ENCODE measurements at regions not wholly inside any gene's neighbourhood (a gene's known extent, or its start where the extent isn't known, plus 50 kb on each side); places are given as distances from the start of the nearest gene placed in this dataset.
"Not testable (repeated sequence)": the region's sequence is repeated elsewhere in the genome, so short reads cannot be mapped to it uniquely, and the experiment has no call there.

DNA sequence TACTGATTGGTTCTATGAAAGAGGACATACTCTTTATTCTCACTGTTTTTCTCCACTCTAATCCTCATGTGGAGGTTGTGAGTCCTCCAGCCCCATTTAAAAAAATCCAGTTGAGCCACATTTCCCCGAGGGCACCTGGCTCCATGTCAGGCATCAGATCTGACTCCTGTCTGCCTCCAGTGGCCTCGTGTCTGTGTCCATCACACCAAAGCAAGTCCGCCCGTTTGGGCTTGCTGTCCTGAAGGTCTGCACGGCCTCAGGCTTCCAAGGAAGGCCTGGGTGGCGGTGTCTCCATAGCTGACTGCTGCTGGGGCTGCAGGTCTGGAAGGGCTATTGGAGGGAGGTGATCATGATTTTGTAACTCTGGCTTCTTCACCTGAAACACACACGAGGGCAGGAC lies 233.4 kb upstream of the PLGLB2 start:
- DNase-seq (ENCODE audit: low spot score) = not testable (repeated sequence)

DNA sequence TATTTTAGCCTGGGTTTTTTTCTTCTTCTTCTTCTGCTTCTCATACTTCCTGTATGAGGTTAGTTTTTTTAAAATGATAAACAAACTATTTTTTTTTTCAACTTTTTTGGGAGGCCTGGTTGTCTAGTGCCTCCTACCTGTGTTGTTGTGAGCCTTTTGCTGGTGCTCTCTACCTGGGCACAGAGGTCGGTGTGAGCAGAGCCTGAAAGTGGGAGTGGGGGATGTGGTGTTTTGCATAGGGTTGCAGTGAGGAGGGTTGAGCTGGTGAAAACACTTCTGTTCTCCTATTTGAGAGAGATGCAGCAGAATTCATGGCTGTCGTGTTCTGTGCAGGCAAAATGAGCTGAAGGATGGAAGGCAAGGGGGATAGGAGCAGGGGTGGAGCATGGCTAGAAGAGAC lies 232.7 kb upstream of the PLGLB2 start:
- DNase-seq (ENCODE audit: low spot score) = not testable (repeated sequence)

GRCh38 chr2:87515875-87516274 lies 232.0 kb upstream of the PLGLB2 start:
- not testable (repeated sequence) for DNase-seq (ENCODE audit: low spot score)

- not testable (repeated sequence) for DNase-seq (ENCODE audit: low spot score)
These were observed 231.4 kb upstream of the PLGLB2 start for GRCh38 chr2:87516369-87516967.

GRCh38 chr2:87517438-87517837 lies 230.4 kb upstream of the PLGLB2 start:
- DNase-seq (ENCODE audit: low spot score) = not testable (repeated sequence)

GRCh38 chr2:87518066-87518465 lies 229.8 kb upstream of the PLGLB2 start:
- DNase-seq (ENCODE audit: low spot score) = not testable (repeated sequence)

DNA sequence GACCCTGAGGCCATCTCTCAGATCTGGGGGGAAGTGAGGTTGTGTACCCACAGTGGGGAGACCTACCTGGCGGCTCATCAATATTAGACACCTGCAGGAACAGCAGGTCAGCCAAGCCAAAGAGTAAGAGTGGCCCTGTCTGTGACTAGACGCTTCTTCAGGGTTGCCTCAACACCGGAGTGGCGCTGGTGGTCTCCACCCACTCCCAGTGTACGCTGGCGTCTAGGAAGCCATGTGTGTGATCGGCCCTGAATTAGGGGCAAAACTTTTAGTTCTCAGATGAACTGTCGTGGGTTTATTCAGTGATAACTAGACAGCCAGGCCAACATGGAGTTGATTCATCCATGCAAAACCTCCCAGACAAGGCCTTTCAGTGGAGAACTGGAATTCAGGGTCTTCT lies 229.3 kb upstream of the PLGLB2 start:
- not testable (repeated sequence) for DNase-seq (ENCODE audit: low spot score)

DNA sequence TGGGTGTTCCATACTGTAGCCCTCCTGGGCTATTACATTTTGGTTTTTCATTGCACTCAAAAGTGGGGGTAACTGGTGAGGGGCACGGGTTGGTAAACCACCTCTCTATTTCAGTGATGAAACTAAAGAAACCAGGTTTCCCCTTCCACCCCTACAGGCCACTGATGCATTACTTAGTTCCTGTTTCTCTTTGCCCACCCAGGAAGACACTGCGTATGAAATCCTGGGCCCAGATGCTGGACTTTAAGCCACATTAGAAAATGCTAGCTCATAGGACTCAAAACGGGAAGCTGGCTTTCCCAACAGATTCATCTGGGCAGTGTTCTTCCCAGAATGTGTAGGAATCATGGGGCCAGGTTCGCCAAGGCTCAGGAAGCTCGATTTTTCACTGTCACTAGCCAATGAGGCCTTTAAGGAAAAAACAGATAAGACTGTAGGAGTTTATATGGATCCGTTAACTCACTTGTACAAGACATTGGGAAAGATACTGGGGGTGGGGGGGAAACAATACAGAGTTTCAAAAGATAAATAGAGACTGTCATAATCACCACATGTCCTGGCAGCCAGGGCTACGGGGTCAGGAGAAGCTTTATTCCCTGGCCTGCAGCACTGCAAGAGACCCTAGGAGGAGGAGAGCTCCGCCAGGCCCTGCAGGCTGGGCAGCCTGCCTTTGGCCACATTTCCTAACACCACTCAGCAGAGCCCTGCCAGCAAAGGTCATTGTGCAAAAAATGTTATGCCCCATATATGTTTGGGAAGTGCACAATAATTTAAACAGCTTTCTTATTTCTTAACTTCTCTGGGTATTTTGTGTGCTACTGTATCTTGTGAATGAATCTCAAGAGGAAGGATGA lies 228.5 kb upstream of the PLGLB2 start:
- not testable (repeated sequence) for DNase-seq (ENCODE audit: low spot score)

DNA sequence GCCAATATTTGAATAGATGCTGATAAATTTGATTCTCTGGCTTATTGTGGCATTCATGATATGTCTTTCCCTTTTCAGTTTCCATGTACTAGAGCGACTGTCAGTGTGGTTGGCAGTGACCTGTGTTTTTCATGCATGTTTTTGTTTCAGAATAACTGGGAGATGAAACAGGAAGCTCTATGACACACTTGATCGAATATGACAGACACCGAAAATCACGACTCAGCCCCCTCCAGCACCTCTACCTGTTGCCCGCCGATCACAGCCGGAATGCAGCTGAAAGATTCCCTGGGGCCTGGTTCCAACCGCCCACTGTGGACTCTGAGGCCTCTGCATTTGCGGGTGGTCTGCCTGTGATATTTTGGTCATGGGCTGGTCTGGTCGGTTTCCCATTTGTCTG lies 226.8 kb upstream of the PLGLB2 start:
- DNase-seq (ENCODE audit: low spot score) = not testable (repeated sequence)

GRCh38 chr2:87521489-87521888 lies 226.4 kb upstream of the PLGLB2 start:
- not testable (repeated sequence) for DNase-seq (ENCODE audit: low spot score)

DNA sequence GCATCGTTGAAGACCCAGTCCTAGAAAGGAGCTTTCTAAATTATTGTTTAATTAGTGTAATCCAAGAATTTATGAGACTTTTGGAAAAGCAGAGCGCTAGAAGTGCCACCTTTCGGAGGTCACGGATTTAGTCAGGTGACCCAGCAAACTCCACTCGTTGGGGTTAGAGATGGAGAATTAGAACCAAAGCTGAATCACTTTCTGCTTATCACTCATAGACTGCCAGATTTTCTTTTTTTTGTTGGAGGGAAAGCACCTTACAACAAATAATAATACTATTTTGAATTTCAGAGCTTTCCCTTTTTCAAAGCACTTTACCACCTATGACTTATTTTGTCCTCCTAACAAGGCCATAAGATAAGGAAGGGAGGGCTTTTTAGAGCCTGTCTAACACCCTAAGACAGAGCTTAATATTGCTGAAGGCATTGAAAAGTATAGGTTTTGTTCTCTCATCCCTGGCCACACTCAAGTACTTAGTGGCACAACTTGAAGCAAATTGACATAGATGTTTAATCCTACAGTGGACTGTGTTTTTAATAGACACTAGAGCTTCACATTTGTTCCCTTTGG lies 223.2 kb upstream of the PLGLB2 start:
- not testable (repeated sequence) for DNase-seq (ENCODE audit: low spot score)

- DNase-seq (ENCODE audit: low spot score) = not testable (repeated sequence)
These were observed 222.3 kb upstream of the PLGLB2 start for GRCh38 chr2:87525497-87525991.

DNA sequence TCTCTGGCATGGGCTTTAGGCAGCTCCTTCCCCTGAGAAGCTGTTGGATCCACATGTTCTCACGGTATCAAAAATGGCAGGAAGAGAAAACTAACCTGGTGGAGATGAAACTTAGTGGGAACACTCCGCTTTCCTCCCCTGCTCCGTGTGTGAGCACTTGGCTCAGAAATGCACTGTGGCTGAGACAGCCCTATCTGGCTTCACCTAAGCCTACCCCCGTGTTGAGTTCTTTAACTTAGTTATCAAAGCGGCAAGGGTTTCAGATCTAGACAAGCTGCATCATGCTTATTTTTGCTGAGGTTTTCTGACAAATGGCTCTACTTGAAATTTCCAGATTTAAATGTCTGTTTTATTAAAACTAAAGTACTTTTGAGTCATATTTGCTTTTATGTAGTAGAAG lies 221.6 kb upstream of the PLGLB2 start:
- not testable (repeated sequence) for DNase-seq (ENCODE audit: low spot score)

DNA sequence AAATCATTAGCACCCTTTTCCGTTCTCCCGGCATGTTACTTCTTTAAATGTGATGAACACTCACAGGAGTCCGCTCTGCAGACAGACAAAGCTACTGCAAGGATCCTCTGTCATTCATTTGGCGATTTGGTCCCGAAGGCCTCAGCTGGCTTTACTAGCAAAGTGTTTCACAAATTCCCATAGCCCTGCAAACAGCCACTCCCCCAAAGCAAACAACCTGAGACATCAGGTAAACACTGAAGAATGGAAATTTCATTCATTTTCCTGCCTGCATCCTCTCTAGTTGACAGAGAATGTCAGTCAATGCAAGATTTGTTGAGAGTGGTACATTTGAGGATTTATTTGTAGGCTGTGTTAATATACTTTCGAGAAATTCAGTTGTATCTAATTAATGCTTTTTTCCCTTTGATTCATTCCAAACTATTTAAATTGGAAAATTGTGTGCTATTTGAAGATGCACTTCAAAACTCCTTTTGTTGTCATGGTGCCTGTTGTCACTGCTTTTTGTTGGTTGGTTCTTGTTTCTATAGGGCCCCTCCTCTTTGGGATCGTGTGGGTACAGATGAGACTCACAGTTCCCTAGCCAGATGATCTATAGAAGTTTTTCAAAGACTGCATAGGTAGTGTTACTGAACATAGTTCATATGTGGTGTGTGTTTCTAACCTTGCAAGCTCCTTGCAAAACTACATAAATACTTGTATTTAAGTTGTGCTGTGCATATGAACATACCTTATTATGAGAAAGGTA lies 215.7 kb upstream of the PLGLB2 start:
- not testable (repeated sequence) for DNase-seq (ENCODE audit: low spot score)

DNA sequence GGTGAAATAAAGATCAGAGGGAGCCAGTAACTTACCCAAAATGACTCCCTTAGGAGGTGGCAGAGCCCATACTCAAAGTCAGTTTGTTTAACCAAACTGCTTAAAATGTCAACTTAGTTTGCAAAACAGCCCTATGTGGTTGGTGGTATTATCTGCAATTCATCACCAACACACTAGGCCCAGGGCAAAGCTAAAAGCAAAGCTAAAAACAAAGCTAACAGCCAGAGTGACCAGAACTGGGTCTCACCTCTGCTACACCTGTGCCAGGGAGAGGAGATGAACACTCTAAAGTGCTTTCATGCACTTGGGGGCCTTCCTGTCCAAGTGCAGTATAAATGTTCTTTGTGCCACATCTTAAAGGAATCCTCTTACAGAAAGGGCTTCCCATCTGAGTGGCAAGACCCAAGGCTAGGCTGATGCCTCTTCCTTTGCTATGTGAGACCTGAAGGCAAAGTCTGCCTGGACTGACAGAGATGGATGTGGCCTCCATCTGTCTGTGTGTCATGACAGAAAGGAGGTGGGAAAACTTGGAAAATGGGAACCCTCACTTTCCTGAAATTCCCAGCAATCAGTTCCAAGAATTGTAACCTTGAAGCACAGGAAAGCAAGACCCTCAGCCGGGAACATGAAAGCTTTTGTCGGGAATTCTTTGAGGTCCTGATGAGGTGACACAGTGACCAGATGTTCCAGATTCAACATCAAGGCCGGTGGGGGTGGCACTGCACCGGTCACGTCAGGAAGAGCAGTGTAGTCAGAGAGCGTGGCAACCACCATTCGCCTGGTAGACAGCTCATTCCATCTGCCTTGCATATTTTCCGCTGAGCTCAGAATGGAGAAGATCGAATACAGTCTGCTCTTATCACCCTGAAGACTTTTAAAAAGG lies 214.3 kb upstream of the PLGLB2 start:
- not testable (repeated sequence) for DNase-seq (ENCODE audit: low spot score)

- DNase-seq (ENCODE audit: low spot score) = not testable (repeated sequence)
These were observed 213.5 kb upstream of the PLGLB2 start for GRCh38 chr2:87534273-87534889.

DNA sequence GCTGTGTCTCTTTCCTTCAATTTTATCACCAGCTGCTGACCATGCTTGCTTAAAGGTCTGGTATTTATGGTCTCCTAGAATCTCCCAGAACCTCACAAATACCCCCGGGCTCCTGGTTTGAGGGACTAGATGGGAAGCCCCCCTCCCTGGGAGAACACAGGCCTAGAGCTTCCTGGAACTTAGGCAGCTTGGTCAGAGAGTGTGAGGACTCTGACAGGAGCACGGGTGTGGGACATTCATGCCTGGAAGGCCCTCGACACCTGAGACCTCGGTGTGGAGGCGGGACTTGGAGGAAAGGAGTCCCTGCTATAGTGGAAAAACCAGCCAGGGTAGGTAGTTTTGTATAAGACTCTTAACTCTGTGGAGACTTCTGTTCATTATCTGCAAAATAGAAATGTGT lies 211.5 kb upstream of the PLGLB2 start:
- not testable (repeated sequence) for DNase-seq (ENCODE audit: low spot score)

GRCh38 chr2:87537251-87537671 lies 210.6 kb upstream of the PLGLB2 start:
- DNase-seq (ENCODE audit: low spot score) = not testable (repeated sequence)

GRCh38 chr2:87538268-87538667 lies 209.6 kb upstream of the PLGLB2 start:
- DNase-seq (ENCODE audit: low spot score) = not testable (repeated sequence)

- DNase-seq (ENCODE audit: low spot score) = not testable (repeated sequence)
These were observed 208.5 kb upstream of the PLGLB2 start for GRCh38 chr2:87539151-87539943.

Measured in D341Med (cell line).